K562 (cell line): ENCODE measurements at regions not wholly inside any gene's neighbourhood (a gene's known extent, or its start where the extent isn't known, plus 50 kb on each side); places are given as distances from the start of the nearest gene placed in this dataset.

Source experiments
- ATF3 ChIP-seq, 2 experiments: fragments of 450-650 bp in 1 of 2; sonication (generic) in 1 of 2; formaldehyde crosslinking in 1 of 2; IDR thresholded peaks in 1 of 2; conservative IDR thresholded peaks in 1 of 2; 2 replicates each; pipeline versions ENCODE4 v1.6.1 to v1.8.1; 2016 to 2023; ENCODE audit warnings: mild to moderate bottlenecking in 2 of 2, moderate library complexity in 2 of 2, inconsistent platforms in 1 of 2, missing genetic modification reagents in 1 of 2
- CBFA2T3 ChIP-seq: fragments of 450-650 bp; IDR thresholded peaks from 2 replicates; pipeline ENCODE4 v1.6.1; 2017
- CHCHD3 ChIP-seq: fragments of 250-450 bp; sonication (Bioruptor Pico); IDR thresholded peaks from 2 replicates; pipeline ENCODE4 v2.1.2; 2022; ENCODE audit warnings: mild to moderate bottlenecking
- EGR1 ChIP-seq: fragments of 450-650 bp; conservative IDR thresholded peaks from 2 replicates; pipeline ENCODE4 v1.6.1; 2017; ENCODE audit warnings: mild to moderate bottlenecking
- ERF ChIP-seq: fragments of 450-650 bp; formaldehyde crosslinking; IDR thresholded peaks from 2 replicates; pipeline ENCODE4 v1.4.0; 2020; ENCODE audit warnings: mild to moderate bottlenecking, mixed read lengths
- FOS ChIP-seq: IDR thresholded peaks from 3 replicates; pipeline ENCODE4 v1.6.1; 2011; ENCODE audit not compliant: insufficient read length; ENCODE audit errors: extremely low read depth
- GABPB2 ChIP-seq: fragments of 250-450 bp; sonication (Bioruptor Pico); conservative IDR thresholded peaks from 2 replicates; pipeline ENCODE4 v1.5.1; 2021; ENCODE audit warnings: mild to moderate bottlenecking
- HDAC2 ChIP-seq: fragments of 450-650 bp; IDR thresholded peaks from 2 replicates; pipeline ENCODE4 v1.6.1; 2016; ENCODE audit warnings: mild to moderate bottlenecking
- JUND ChIP-seq, 2 experiments: IDR thresholded peaks; 2 replicates in 1 of 2; 3 replicates in 1 of 2; pipeline ENCODE4 v1.6.1; 2011; ENCODE audit warnings: borderline replicate concordance in 2 of 2, low read depth in 2 of 2, low read length in 2 of 2, improper control_type of control experiment in 1 of 2, missing biosample characterization in 1 of 2, missing genetic modification characterization in 1 of 2, missing genetic modification reagents in 1 of 2
- NFXL1 ChIP-seq: fragments of 450-650 bp; formaldehyde crosslinking; IDR thresholded peaks from 2 replicates; pipeline ENCODE4 v1.4.0; 2021; ENCODE audit warnings: mild to moderate bottlenecking
- POLR2A ChIP-seq: fragments of 450-650 bp; conservative IDR thresholded peaks from 2 replicates; pipeline ENCODE4 v1.6.1; 2016
- PTRF ChIP-seq: fragments of 450-650 bp; IDR thresholded peaks from 2 replicates; pipeline ENCODE4 v1.6.1; 2016; ENCODE audit warnings: mild to moderate bottlenecking, missing genetic modification characterization, missing compliant biosample characterization
- RBFOX2 ChIP-seq: fragments of 200-400 bp; formaldehyde crosslinking; IDR thresholded peaks from 2 replicates; pipeline ENCODE4 v1.6.1; 2017; ENCODE audit warnings: low read depth, mild to moderate bottlenecking, low read length, moderate library complexity
- SMAD4 ChIP-seq: fragments of 250-450 bp; sonication (Bioruptor Pico); conservative IDR thresholded peaks from 2 replicates; pipeline ENCODE4 v1.8.0; 2021; ENCODE audit warnings: inconsistent platforms, mild to moderate bottlenecking, moderate library complexity
- SMARCA4 ChIP-seq: fragments of 450-650 bp; IDR thresholded peaks from 2 replicates; pipeline ENCODE4 v1.6.1; 2016
- SMARCE1 ChIP-seq: fragments of 450-650 bp; IDR thresholded peaks from 2 replicates; pipeline ENCODE4 v1.7.1; 2016; ENCODE audit warnings: mild to moderate bottlenecking
- SOX6 ChIP-seq: fragments of 450-650 bp; IDR thresholded peaks from 2 replicates; pipeline ENCODE4 v1.6.1; 2014; ENCODE audit warnings: mild to moderate bottlenecking
- SUPT5H ChIP-seq: fragments of 450-650 bp; IDR thresholded peaks from 2 replicates; pipeline ENCODE4 v1.6.1; 2016
- TEAD2 ChIP-seq: fragments of 450-650 bp; IDR thresholded peaks from 2 replicates; pipeline ENCODE4 v1.6.1; 2016; ENCODE audit warnings: missing genetic modification characterization, control low read depth, missing compliant biosample characterization
- TRIM25 ChIP-seq: fragments of 450-650 bp; IDR thresholded peaks from 2 replicates; pipeline ENCODE4 v1.7.0; 2016; ENCODE audit warnings: borderline replicate concordance
- U2AF2 ChIP-seq: fragments of 200-400 bp; formaldehyde crosslinking; optimal IDR thresholded peaks from 2 replicates; pipeline ENCODE3; 2017; ENCODE audit warnings: low read depth, mild to moderate bottlenecking, low read length
- ZBTB8A ChIP-seq: fragments of 450-650 bp; IDR thresholded peaks from 2 replicates; pipeline ENCODE4 v1.6.1; 2018; ENCODE audit warnings: mild to moderate bottlenecking, moderate library complexity; ENCODE audit not compliant: partially characterized antibody
- ZKSCAN8 ChIP-seq: fragments of 200-800 bp; sonication (Bioruptor generic); IDR thresholded peaks from 2 replicates; pipeline ENCODE4 v1.6.1; 2016; ENCODE audit warnings: missing genetic modification characterization, missing compliant biosample characterization
- ZNF175 ChIP-seq: fragments of 200-800 bp; sonication (Bioruptor generic); IDR thresholded peaks from 2 replicates; pipeline ENCODE4 v1.6.1; 2016; ENCODE audit warnings: low read depth, mild to moderate bottlenecking, missing genetic modification characterization, missing compliant biosample characterization
- ZNF239 ChIP-seq: fragments of 250-450 bp; sonication (Bioruptor Pico); IDR thresholded peaks from 2 replicates; pipeline ENCODE4 v1.4.0; 2020; ENCODE audit warnings: mild to moderate bottlenecking
- ZNF384 ChIP-seq: IDR thresholded peaks from 2 replicates; pipeline ENCODE4 v1.6.1; 2012; ENCODE audit warnings: low read depth, low read length, improper control_type of control experiment
- ZNF699 ChIP-seq: fragments of 250-450 bp; sonication (Bioruptor Pico); IDR thresholded peaks from 2 replicates; pipeline ENCODE4 v1.8.0; 2021; ENCODE audit warnings: mild to moderate bottlenecking, moderate library complexity; ENCODE audit not compliant: insufficient replicate concordance
- ZNF785 ChIP-seq: fragments of 250-450 bp; sonication (Bioruptor Pico); IDR thresholded peaks from 2 replicates; pipeline ENCODE4 v1.4.0; 2020; ENCODE audit warnings: mild to moderate bottlenecking

GRCh38 chr1:219699870-219700269 is 87.0 kb upstream of the ZC3H11B start (continued):
- TF ChIP-seq ZKSCAN8 (CRISPR knock-in tag): 0 out of 2 replicates have a peak, but pooled peaks have one; percentile 40
- TF ChIP-seq POLR2A: no peak
- TF ChIP-seq NFXL1 (CRISPR knock-in tag): no peak
- TF ChIP-seq TRIM25: no peak
- TF ChIP-seq FOS: peak; percentile 34
- TF ChIP-seq GABPB2 (CRISPR knock-in tag): no peak
- TF ChIP-seq ZBTB8A: no peak
- TF ChIP-seq JUND (IDR thresholded peaks at IDR 0.05; ENCODE audit: borderline replicate concordance, low read depth, low read length): peak; percentile 85
- TF ChIP-seq JUND (tag; IDR thresholded peaks at IDR 0.05; ENCODE audit: borderline replicate concordance, low read depth, low read length): peak; percentile 92; the same call in 2 of the 3 replicates
- peak; percentile 57 for TF ChIP-seq CBFA2T3
- no peak for TF ChIP-seq TEAD2 (tag)
- no peak for TF ChIP-seq ZNF785 (CRISPR knock-in tag)
- no peak for TF ChIP-seq ZNF699 (CRISPR knock-in tag)
- 0 out of 2 replicates have a peak, but pooled peaks have one; percentile 47 for TF ChIP-seq ZNF175 (CRISPR knock-in tag)
- TF ChIP-seq SMARCE1: peak; percentile 94
- TF ChIP-seq ERF: no peak
- no peak for TF ChIP-seq ZNF384
- peak; percentile 46; the same call in 1 of the 2 replicates for TF ChIP-seq SOX6
- TF ChIP-seq SMARCA4: peak; percentile 90
- no peak for TF ChIP-seq SMAD4 (CRISPR knock-in tag)
- TF ChIP-seq HDAC2: peak; percentile 29; the same call in 1 of the 2 replicates
- no peak for TF ChIP-seq ZNF239
- no peak for TF ChIP-seq SUPT5H
- no peak for TF ChIP-seq U2AF2
- TF ChIP-seq CHCHD3 (CRISPR knock-in tag): no peak
- TF ChIP-seq ATF3 (IDR thresholded peaks at IDR 0.05): peak; percentile 78
- TF ChIP-seq ATF3 (CRISPR knock-in tag; conservative IDR thresholded peaks at IDR 0.05): no peak
- no peak for TF ChIP-seq EGR1
- TF ChIP-seq RBFOX2: no peak
- no peak for TF ChIP-seq PTRF
